GM23338 (cell line): ENCODE measurements at regions not wholly inside any gene's neighbourhood (a gene's known extent, or its start where the extent isn't known, plus 50 kb on each side); places are given as distances from the start of the nearest gene placed in this dataset.
A peak's percentile ranks its signal among the peaks of the same experiment; 100 is the strongest.

Source experiments
- ATAC-seq: fragments of 200-7000 bp; cut with Tn5 transposase; 3 replicates; pipeline ENCODE4 v1.9.1; 2020
- DNase-seq: peaks from one replicate; pipeline ENCODE4 v3.0.0-alpha.2; 2015; ENCODE audit warnings: low spot score
- H2AFZ ChIP-seq: fragments of 200-600 bp; sonication (generic); 2 replicates; pipeline ENCODE4 v1.8.0; 2016; ENCODE audit warnings: antibody characterized with exemption, mild to moderate bottlenecking, moderate library complexity
- H3F3A ChIP-seq: fragments of 200-600 bp; sonication (generic); replicated peaks from 2 replicates; pipeline ENCODE4 v1.8.0; 2017; ENCODE audit warnings: antibody characterized with exemption, mixed run types, low read depth
- H3K27ac ChIP-seq: fragments of 200-600 bp; sonication (generic); 2 replicates; pipeline ENCODE4 v1.6.1; 2016; ENCODE audit warnings: low read depth
- H3K27me3 ChIP-seq: fragments of 200-600 bp; sonication (generic); 2 replicates; pipeline ENCODE4 v1.8.0; 2016; ENCODE audit warnings: mild to moderate bottlenecking, mixed run types, moderate library complexity; ENCODE audit not compliant: insufficient read depth
- H3K36me3 ChIP-seq: fragments of 200-600 bp; sonication (generic); 2 replicates; pipeline ENCODE4 v1.8.0; 2016; ENCODE audit warnings: mild to moderate bottlenecking; ENCODE audit not compliant: insufficient read depth
- H3K4me1 ChIP-seq: fragments of 200-600 bp; sonication (generic); 2 replicates; pipeline ENCODE4 v1.8.0; 2016; ENCODE audit warnings: mild to moderate bottlenecking, moderate library complexity; ENCODE audit not compliant: insufficient read depth
- H3K4me2 ChIP-seq: fragments of 200-600 bp; sonication (generic); 2 replicates; pipeline ENCODE4 v1.7.1; 2017; ENCODE audit warnings: mixed run types
- H3K4me3 ChIP-seq: fragments of 200-600 bp; sonication (generic); 2 replicates; pipeline ENCODE4 v1.6.1; 2016; ENCODE audit warnings: mixed run types
- H3K79me2 ChIP-seq: fragments of 200-600 bp; sonication (generic); replicated peaks from 2 replicates; pipeline ENCODE4 v1.8.0; 2017; ENCODE audit warnings: mild to moderate bottlenecking; ENCODE audit not compliant: insufficient read depth
- H3K9me2 ChIP-seq: fragments of 200-600 bp; sonication (generic); 2 replicates; pipeline ENCODE4 v1.8.0; 2017; ENCODE audit not compliant: insufficient read depth
- H4K20me1 ChIP-seq: fragments of 200-600 bp; sonication (generic); replicated peaks from 2 replicates; pipeline ENCODE4 v1.8.0; 2017; ENCODE audit warnings: mild to moderate bottlenecking; ENCODE audit not compliant: insufficient read depth
- H3K27ac Mint-ChIP-seq: 2 replicates; pipeline ENCODE4 v1.8.0; 2020; ENCODE audit warnings: inconsistent platforms, mild to moderate bottlenecking, moderate library complexity, mixed read lengths
- H3K27me3 Mint-ChIP-seq: 3 replicates; pipeline ENCODE4 v1.8.0; 2022; ENCODE audit warnings: low read depth, mild to moderate bottlenecking, moderate library complexity, mixed read lengths, inconsistent platforms; ENCODE audit not compliant: insufficient read depth, poor library complexity
- H3K36me3 Mint-ChIP-seq: 3 replicates; pipeline ENCODE4 v1.8.0; 2021; ENCODE audit warnings: low read depth, mild to moderate bottlenecking, inconsistent platforms, moderate library complexity, mixed read lengths
- H3K4me1 Mint-ChIP-seq: 3 replicates; pipeline ENCODE4 v1.8.0; 2020; ENCODE audit warnings: mild to moderate bottlenecking, inconsistent platforms, mixed read lengths
- H3K4me3 Mint-ChIP-seq: 3 replicates; pipeline ENCODE4 v1.8.0; 2021; ENCODE audit warnings: moderate library complexity, mild to moderate bottlenecking, inconsistent platforms, mixed read lengths
- H3K9me3 Mint-ChIP-seq: 3 replicates; pipeline ENCODE4 v1.8.0; 2020; ENCODE audit warnings: moderate library complexity, mild to moderate bottlenecking, inconsistent platforms, mixed read lengths
- CREB1 ChIP-seq: fragments of 250-450 bp; sonication (Bioruptor Pico); IDR thresholded peaks from 2 replicates; pipeline ENCODE4 v1.5.0; 2020; ENCODE audit warnings: low read depth, mild to moderate bottlenecking, moderate library complexity
- EZH2phosphoT487 ChIP-seq: fragments of 200-600 bp; sonication (generic); IDR thresholded peaks from one replicate; pipeline ENCODE4 v1.8.1; 2018; ENCODE audit warnings: antibody characterized with exemption; ENCODE audit not compliant: unreplicated experiment
- JUNB ChIP-seq: IDR thresholded peaks from one replicate; pipeline ENCODE4 v1.6.1; 2016; ENCODE audit warnings: antibody characterized with exemption; ENCODE audit not compliant: unreplicated experiment
- NANOG ChIP-seq: IDR thresholded peaks from 2 replicates; pipeline ENCODE4 v1.6.1; 2016; ENCODE audit warnings: antibody characterized with exemption, borderline replicate concordance
- POLR2AphosphoS5 ChIP-seq: IDR thresholded peaks from 2 replicates; pipeline ENCODE4 v1.6.1; 2016; ENCODE audit warnings: antibody characterized with exemption, low read depth
- STAT1 ChIP-seq: IDR thresholded peaks from one replicate; pipeline ENCODE4 v1.6.1; 2016; ENCODE audit warnings: antibody characterized with exemption; ENCODE audit not compliant: unreplicated experiment
- ZNF114 ChIP-seq: fragments of 250-450 bp; sonication (Bioruptor Pico); IDR thresholded peaks from 2 replicates; pipeline ENCODE4 v1.5.0; 2020; ENCODE audit warnings: mild to moderate bottlenecking, moderate library complexity
- ZNF331 ChIP-seq: fragments of 250-450 bp; sonication (Bioruptor Pico); IDR thresholded peaks from 2 replicates; pipeline ENCODE4 v1.5.0; 2020; ENCODE audit warnings: low read depth, mild to moderate bottlenecking, moderate library complexity
- TF ChIP-seq, protein P1 (sequence below): IDR thresholded peaks from 2 replicates; pipeline ENCODE4 v1.6.1; 2016; ENCODE audit warnings: antibody characterized with exemption
- TF ChIP-seq, protein P2 (sequence below), 2 experiments: fragments of 200-600 bp in 1 of 2; sonication (generic) in 1 of 2; conservative IDR thresholded peaks; 2 replicates each; pipeline versions ENCODE4 v1.5.1 to v1.6.1; 2016 to 2017; ENCODE audit warnings: antibody characterized with exemption in 2 of 2, low read depth in 2 of 2, mild to moderate bottlenecking in 2 of 2, moderate library complexity in 1 of 2
- TF ChIP-seq, protein P3 (sequence below): fragments of 250-450 bp; sonication (Bioruptor Pico); IDR thresholded peaks from 2 replicates; pipeline ENCODE4 v1.5.0; 2020; ENCODE audit warnings: mild to moderate bottlenecking, moderate library complexity
- TF ChIP-seq, protein P4 (sequence below): IDR thresholded peaks from one replicate; pipeline ENCODE4 v1.6.1; 2018; ENCODE audit warnings: antibody characterized with exemption; ENCODE audit not compliant: unreplicated experiment

DNA sequence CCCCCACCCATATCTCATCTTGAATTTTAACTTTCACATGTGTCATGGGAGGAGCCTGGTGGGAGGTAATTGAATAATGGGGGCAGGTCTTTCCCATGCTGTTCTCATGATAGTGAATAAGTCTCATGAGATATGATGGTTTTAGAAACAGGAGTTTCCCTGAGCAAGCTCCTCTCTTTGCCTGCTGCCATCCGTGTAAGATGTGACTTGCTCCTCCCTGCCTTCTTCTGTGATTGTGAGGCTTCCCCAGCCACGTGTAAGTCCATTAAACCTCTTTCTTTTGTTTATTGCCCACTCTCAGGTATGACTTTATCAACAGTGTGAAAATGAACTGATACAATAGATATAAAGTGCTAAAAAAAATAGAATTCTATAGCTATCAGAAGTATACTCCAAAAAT lies 168.8 kb downstream of the CXCL12 start (continued):
- TF ChIP-seq POLR2AphosphoS5, result no peak
- TF ChIP-seq, protein P1, sequence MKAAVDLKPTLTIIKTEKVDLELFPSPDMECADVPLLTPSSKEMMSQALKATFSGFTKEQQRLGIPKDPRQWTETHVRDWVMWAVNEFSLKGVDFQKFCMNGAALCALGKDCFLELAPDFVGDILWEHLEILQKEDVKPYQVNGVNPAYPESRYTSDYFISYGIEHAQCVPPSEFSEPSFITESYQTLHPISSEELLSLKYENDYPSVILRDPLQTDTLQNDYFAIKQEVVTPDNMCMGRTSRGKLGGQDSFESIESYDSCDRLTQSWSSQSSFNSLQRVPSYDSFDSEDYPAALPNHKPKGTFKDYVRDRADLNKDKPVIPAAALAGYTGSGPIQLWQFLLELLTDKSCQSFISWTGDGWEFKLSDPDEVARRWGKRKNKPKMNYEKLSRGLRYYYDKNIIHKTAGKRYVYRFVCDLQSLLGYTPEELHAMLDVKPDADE, result no peak
- no peak for TF ChIP-seq ZNF114 (CRISPR knock-in tag)
- TF ChIP-seq NANOG, result no peak

DNA sequence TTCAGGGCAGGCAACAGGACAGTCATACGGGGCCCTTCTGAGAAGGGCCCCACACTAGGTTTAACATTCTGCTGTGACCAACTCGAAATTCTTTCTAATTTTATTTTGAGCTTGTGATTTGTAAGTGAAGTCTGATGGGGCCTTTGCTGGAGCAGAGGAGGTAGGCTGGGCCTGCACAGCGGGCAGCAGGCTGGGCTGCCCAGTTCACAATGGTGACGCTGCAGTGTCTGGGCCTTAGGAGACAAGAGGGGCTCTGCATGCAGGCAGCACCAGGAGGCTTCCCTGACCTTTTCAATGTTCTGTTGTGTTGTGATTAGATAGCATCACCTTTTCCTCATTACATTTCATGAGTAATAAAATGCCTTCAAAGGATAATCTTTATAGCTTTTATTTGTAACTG lies 175.1 kb downstream of the CXCL12 start:
- no peaks in the 10 kb centered on the region for H3F3A ChIP-seq
- no peaks in the 10 kb centered on the region for H3K27me3 Mint-ChIP-seq
- no peak overlapping the region for H3K27ac ChIP-seq
- H3K9me3 Mint-ChIP-seq, result peaks cover 16% of the 10 kb centered on the region
- H3K9me2 ChIP-seq, result no peaks in the 10 kb centered on the region
- H3K36me3 ChIP-seq, result no peaks in the 10 kb centered on the region; the same call in 1 of the 2 replicates
- H3K4me3 Mint-ChIP-seq, result no peak overlapping the region
- H3K79me2 ChIP-seq, result no peaks in the 10 kb centered on the region
- peaks cover 10% of the 10 kb centered on the region; the same call in 2 of the 3 replicates for H3K4me1 Mint-ChIP-seq
- H4K20me1 ChIP-seq, result no peaks in the 10 kb centered on the region
- H3K4me1 ChIP-seq, result peaks cover 7% of the 10 kb centered on the region; the same call in 1 of the 2 replicates
- DNase-seq (no peak), ATAC-seq (peak; percentile 68)
- H3K4me3 ChIP-seq, result no peak overlapping the region
- no peak overlapping the region for H3K27ac Mint-ChIP-seq
- H2AFZ ChIP-seq, result no peak overlapping the region
- H3K27me3 ChIP-seq, result no peaks in the 10 kb centered on the region
- peaks cover 15% of the 10 kb centered on the region for H3K36me3 Mint-ChIP-seq
- H3K4me2 ChIP-seq, result no peak overlapping the region
- TF ChIP-seq JUNB (no peak), ZNF331 (no peak), STAT1 (no peak), ZNF114 (CRISPR knock-in tag) (no peak), CREB1 (no peak), POLR2AphosphoS5 (no peak), NANOG (no peak), EZH2phosphoT487 (no peak)
- TF ChIP-seq, protein P2, sequence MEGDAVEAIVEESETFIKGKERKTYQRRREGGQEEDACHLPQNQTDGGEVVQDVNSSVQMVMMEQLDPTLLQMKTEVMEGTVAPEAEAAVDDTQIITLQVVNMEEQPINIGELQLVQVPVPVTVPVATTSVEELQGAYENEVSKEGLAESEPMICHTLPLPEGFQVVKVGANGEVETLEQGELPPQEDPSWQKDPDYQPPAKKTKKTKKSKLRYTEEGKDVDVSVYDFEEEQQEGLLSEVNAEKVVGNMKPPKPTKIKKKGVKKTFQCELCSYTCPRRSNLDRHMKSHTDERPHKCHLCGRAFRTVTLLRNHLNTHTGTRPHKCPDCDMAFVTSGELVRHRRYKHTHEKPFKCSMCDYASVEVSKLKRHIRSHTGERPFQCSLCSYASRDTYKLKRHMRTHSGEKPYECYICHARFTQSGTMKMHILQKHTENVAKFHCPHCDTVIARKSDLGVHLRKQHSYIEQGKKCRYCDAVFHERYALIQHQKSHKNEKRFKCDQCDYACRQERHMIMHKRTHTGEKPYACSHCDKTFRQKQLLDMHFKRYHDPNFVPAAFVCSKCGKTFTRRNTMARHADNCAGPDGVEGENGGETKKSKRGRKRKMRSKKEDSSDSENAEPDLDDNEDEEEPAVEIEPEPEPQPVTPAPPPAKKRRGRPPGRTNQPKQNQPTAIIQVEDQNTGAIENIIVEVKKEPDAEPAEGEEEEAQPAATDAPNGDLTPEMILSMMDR (conservative IDR thresholded peaks at IDR 0.05; ENCODE audit: low read depth in 2 of 2), result no peak
- TF ChIP-seq, protein P1, result no peak
- TF ChIP-seq, protein P3, sequence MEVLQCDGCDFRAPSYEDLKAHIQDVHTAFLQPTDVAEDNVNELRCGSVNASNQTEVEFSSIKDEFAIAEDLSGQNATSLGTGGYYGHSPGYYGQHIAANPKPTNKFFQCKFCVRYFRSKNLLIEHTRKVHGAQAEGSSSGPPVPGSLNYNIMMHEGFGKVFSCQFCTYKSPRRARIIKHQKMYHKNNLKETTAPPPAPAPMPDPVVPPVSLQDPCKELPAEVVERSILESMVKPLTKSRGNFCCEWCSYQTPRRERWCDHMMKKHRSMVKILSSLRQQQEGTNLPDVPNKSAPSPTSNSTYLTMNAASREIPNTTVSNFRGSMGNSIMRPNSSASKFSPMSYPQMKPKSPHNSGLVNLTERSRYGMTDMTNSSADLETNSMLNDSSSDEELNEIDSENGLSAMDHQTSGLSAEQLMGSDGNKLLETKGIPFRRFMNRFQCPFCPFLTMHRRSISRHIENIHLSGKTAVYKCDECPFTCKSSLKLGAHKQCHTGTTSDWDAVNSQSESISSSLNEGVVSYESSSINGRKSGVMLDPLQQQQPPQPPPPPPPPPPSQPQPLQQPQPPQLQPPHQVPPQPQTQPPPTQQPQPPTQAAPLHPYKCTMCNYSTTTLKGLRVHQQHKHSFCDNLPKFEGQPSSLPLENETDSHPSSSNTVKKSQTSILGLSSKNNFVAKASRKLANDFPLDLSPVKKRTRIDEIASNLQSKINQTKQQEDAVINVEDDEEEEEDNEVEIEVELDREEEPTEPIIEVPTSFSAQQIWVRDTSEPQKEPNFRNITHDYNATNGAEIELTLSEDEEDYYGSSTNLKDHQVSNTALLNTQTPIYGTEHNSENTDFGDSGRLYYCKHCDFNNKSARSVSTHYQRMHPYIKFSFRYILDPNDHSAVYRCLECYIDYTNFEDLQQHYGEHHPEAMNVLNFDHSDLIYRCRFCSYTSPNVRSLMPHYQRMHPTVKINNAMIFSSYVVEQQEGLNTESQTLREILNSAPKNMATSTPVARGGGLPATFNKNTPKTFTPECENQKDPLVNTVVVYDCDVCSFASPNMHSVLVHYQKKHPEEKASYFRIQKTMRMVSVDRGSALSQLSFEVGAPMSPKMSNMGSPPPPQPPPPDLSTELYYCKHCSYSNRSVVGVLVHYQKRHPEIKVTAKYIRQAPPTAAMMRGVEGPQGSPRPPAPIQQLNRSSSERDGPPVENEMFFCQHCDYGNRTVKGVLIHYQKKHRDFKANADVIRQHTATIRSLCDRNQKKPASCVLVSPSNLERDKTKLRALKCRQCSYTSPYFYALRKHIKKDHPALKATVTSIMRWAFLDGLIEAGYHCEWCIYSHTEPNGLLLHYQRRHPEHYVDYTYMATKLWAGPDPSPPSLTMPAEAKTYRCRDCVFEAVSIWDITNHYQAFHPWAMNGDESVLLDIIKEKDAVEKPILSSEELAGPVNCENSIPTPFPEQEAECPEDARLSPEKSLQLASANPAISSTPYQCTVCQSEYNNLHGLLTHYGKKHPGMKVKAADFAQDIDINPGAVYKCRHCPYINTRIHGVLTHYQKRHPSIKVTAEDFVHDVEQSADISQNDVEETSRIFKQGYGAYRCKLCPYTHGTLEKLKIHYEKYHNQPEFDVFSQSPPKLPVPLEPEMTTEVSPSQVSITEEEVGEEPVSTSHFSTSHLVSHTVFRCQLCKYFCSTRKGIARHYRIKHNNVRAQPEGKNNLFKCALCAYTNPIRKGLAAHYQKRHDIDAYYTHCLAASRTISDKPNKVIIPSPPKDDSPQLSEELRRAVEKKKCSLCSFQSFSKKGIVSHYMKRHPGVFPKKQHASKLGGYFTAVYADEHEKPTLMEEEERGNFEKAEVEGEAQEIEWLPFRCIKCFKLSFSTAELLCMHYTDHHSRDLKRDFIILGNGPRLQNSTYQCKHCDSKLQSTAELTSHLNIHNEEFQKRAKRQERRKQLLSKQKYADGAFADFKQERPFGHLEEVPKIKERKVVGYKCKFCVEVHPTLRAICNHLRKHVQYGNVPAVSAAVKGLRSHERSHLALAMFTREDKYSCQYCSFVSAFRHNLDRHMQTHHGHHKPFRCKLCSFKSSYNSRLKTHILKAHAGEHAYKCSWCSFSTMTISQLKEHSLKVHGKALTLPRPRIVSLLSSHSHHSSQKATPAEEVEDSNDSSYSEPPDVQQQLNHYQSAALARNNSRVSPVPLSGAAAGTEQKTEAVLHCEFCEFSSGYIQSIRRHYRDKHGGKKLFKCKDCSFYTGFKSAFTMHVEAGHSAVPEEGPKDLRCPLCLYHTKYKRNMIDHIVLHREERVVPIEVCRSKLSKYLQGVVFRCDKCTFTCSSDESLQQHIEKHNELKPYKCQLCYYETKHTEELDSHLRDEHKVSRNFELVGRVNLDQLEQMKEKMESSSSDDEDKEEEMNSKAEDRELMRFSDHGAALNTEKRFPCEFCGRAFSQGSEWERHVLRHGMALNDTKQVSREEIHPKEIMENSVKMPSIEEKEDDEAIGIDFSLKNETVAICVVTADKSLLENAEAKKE, result no peak
- TF ChIP-seq, protein P4, sequence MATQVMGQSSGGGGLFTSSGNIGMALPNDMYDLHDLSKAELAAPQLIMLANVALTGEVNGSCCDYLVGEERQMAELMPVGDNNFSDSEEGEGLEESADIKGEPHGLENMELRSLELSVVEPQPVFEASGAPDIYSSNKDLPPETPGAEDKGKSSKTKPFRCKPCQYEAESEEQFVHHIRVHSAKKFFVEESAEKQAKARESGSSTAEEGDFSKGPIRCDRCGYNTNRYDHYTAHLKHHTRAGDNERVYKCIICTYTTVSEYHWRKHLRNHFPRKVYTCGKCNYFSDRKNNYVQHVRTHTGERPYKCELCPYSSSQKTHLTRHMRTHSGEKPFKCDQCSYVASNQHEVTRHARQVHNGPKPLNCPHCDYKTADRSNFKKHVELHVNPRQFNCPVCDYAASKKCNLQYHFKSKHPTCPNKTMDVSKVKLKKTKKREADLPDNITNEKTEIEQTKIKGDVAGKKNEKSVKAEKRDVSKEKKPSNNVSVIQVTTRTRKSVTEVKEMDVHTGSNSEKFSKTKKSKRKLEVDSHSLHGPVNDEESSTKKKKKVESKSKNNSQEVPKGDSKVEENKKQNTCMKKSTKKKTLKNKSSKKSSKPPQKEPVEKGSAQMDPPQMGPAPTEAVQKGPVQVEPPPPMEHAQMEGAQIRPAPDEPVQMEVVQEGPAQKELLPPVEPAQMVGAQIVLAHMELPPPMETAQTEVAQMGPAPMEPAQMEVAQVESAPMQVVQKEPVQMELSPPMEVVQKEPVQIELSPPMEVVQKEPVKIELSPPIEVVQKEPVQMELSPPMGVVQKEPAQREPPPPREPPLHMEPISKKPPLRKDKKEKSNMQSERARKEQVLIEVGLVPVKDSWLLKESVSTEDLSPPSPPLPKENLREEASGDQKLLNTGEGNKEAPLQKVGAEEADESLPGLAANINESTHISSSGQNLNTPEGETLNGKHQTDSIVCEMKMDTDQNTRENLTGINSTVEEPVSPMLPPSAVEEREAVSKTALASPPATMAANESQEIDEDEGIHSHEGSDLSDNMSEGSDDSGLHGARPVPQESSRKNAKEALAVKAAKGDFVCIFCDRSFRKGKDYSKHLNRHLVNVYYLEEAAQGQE, result no peak
